Suprapubic skin (tissue), 3 donors: ENCODE measurements at regions not wholly inside any gene's neighbourhood (a gene's known extent, or its start where the extent isn't known, plus 50 kb on each side); places are given as distances from the start of the nearest gene placed in this dataset.

Experiments
- EP300 ChIP-seq: sonication (generic); formaldehyde crosslinking; IDR thresholded peaks from one replicate; pipeline ENCODE4 v1.6.1; 2017; ENCODE audit warnings: antibody characterized with exemption
- POLR2A ChIP-seq, 2 donors: fragments of 450-650 bp; IDR thresholded peaks; one replicate each; pipeline ENCODE4 v1.6.1; 2017; ENCODE audit warnings: antibody characterized with exemption in 2 of 2, mild to moderate bottlenecking in 2 of 2, moderate library complexity in 2 of 2
- TF ChIP-seq, protein P1 (sequence below), 2 donors: fragments of 200-600 bp in 1 of 2; fragments of 450-650 bp in 1 of 2; sonication (generic) in 1 of 2; IDR thresholded peaks; one replicate each; pipeline ENCODE4 v1.5.1; 2016 to 2019; ENCODE audit warnings: antibody characterized with exemption in 2 of 2, mild to moderate bottlenecking in 1 of 2, moderate library complexity in 1 of 2

DNA sequence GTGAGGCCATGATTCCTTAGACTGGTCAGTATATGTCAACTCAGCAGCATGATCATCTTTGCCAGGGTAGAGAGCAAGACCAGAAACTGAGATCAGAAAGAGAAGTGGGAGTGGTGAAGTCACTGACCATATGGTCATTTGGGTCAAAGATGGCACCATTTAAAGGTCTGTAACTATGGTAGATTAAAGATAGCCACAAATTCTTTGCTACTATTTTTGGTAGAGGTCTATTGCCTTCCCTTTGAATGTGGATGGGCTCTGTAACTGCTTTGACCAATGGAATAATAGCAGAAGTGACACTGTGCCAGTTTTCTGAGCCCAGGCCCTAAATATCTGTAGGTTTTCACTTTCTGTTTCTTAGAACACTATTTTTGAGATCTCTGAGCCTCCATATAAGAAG lies 117.6 kb downstream of the PCSK1 start:
- TF ChIP-seq, protein P1, sequence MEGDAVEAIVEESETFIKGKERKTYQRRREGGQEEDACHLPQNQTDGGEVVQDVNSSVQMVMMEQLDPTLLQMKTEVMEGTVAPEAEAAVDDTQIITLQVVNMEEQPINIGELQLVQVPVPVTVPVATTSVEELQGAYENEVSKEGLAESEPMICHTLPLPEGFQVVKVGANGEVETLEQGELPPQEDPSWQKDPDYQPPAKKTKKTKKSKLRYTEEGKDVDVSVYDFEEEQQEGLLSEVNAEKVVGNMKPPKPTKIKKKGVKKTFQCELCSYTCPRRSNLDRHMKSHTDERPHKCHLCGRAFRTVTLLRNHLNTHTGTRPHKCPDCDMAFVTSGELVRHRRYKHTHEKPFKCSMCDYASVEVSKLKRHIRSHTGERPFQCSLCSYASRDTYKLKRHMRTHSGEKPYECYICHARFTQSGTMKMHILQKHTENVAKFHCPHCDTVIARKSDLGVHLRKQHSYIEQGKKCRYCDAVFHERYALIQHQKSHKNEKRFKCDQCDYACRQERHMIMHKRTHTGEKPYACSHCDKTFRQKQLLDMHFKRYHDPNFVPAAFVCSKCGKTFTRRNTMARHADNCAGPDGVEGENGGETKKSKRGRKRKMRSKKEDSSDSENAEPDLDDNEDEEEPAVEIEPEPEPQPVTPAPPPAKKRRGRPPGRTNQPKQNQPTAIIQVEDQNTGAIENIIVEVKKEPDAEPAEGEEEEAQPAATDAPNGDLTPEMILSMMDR (IDR thresholded peaks at IDR 0.05) = no peak
- no peak for TF ChIP-seq EP300
- TF ChIP-seq POLR2A (IDR thresholded peaks at IDR 0.05) = no peak
